ENCODE measurements at regions not wholly inside any gene's neighbourhood (a gene's known extent, or its start where the extent isn't known, plus 50 kb on each side); places are given as distances from the start of the nearest gene placed in this dataset.

DNA sequence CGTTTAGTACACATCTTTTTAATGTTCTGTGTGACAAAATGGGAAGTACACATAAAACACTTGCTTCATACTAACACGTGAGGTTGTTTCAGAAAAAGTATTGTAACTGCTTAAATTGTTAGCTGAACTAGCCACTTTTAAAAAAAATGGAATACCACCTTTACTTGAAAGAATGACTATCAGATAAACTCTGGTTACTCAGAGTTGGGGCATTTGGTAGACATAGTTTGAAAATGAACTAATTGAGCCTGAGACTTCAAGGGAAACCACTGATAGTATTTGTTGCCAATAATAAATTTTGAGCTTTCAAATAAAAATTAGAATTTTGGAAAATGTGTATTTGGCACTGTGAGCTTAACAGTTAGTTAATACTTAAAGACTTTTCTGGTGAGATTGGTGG, 103.0 kb upstream of the FBXO11 start:
- no peak overlapping the region for H3K27ac Mint-ChIP-seq
- no peak for DNase-seq (ENCODE audit: low spot score, unreplicated experiment)
- H3K4me3 Mint-ChIP-seq (ENCODE audit: low read depth): no peak overlapping the region
- no peak for TF ChIP-seq CTCF (IDR thresholded peaks at IDR 0.05; ENCODE audit: unreplicated experiment)
- no peaks in the 10 kb centered on the region for H3K27me3 Mint-ChIP-seq
- no peaks in the 10 kb centered on the region for H3K36me3 Mint-ChIP-seq (ENCODE audit: insufficient read depth)
- no peaks in the 10 kb centered on the region for H3K4me1 Mint-ChIP-seq (ENCODE audit: low read depth)
- H3K9me3 Mint-ChIP-seq (ENCODE audit: low read depth): no peaks in the 10 kb centered on the region

DNA sequence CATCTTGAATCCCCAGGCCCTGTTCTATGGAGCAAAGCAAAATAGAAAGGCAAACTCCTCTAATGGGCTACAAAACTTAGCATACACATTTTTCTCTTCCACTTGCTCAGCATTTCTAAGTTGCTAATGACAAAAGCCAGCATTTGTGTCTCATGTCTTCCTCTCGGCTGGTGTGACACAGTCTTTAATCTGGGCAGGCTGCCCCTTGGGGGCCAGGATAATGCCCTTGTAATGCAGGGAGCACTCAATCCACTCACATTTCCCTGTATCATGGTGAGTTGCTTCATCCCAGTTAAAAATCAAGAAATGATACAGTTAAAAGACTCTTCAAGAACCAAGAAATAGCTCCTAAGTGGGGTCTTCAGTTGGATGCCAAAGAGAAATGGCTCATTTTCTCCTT, 109.1 kb upstream of the FBXO11 start:
- no peaks in the 10 kb centered on the region for H3K27me3 Mint-ChIP-seq
- no peaks in the 10 kb centered on the region for H3K4me1 Mint-ChIP-seq (ENCODE audit: low read depth)
- TF ChIP-seq CTCF (IDR thresholded peaks at IDR 0.05; ENCODE audit: unreplicated experiment): no peak
- no peak overlapping the region for H3K27ac Mint-ChIP-seq
- peaks cover 6% of the 10 kb centered on the region for H3K9me3 Mint-ChIP-seq (ENCODE audit: low read depth)
- DNase-seq (ENCODE audit: low spot score, unreplicated experiment): no peak
- H3K4me3 Mint-ChIP-seq (ENCODE audit: low read depth): no peak overlapping the region
- no peaks in the 10 kb centered on the region for H3K36me3 Mint-ChIP-seq (ENCODE audit: insufficient read depth)

DNA sequence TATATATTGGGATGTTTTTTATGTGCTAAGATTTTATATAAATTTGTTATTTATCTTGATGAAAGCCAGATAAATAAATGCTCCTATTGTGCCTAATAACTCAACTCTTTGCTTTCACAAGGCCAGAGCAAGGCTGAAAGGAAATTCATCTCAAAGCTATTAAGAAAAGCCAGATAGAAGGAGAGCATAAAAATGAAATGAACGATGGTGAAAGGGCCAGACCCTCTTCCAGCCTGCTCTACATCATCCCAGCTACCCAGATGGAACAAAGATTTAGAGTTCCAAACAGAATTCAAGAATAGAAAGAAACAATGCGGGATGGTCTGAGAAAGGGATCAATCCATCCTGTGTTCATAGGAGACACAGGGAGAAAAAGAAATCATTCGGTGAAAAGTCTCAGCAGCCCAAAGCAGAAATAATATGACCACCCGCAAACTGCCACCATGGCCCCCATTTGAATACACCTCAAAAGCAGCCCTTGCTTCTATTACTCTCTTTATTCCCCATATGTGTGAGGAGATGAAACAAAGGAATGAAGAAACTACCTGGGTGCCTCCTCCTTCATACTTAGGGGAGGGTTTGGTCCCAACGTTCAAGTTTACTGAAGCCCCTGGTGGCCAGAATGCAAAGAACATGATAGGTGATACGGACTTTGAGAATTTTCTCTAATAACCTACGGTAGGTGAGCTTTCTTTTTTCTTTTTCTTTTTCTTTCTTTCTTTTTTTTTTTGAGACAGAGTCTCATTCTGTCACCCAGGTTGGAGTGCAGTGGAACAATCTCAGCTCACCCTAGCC, 110.1 kb upstream of the FBXO11 start:
- H3K4me3 Mint-ChIP-seq (ENCODE audit: low read depth): no peak overlapping the region
- H3K9me3 Mint-ChIP-seq (ENCODE audit: low read depth): peaks cover 6% of the 10 kb centered on the region
- no peak for DNase-seq (ENCODE audit: low spot score, unreplicated experiment)
- no peak overlapping the region for H3K27ac Mint-ChIP-seq
- no peaks in the 10 kb centered on the region for H3K36me3 Mint-ChIP-seq (ENCODE audit: insufficient read depth)
- TF ChIP-seq CTCF (IDR thresholded peaks at IDR 0.05; ENCODE audit: unreplicated experiment): peak; percentile 43
- no peaks in the 10 kb centered on the region for H3K27me3 Mint-ChIP-seq
- no peaks in the 10 kb centered on the region for H3K4me1 Mint-ChIP-seq (ENCODE audit: low read depth)

DNA sequence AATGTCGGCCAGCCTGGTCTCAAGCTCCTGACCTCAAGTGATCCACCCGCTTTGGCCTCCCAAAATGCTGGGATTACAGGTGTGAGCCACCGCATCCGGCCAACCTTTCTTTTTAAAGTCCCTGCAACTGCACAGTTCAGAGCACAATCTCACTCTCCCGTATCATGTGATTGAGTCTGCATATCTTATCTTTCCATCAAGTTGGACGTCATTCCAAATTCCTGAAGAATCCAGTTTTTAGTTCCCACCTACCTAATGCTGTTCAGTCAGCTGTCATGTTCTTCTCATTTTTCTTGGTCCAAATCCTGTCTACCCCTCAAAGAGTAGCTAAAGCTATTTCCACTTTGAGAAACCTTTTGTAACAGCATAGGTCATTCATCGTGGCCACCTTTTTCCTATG, 110.8 kb upstream of the FBXO11 start:
- DNase-seq (ENCODE audit: low spot score, unreplicated experiment): no peak
- no peak for TF ChIP-seq CTCF (IDR thresholded peaks at IDR 0.05; ENCODE audit: unreplicated experiment)
- H3K4me3 Mint-ChIP-seq (ENCODE audit: low read depth): no peak overlapping the region
- no peak overlapping the region for H3K27ac Mint-ChIP-seq
- H3K9me3 Mint-ChIP-seq (ENCODE audit: low read depth): peaks cover 6% of the 10 kb centered on the region
- no peaks in the 10 kb centered on the region for H3K36me3 Mint-ChIP-seq (ENCODE audit: insufficient read depth)
- no peaks in the 10 kb centered on the region for H3K4me1 Mint-ChIP-seq (ENCODE audit: low read depth)
- no peaks in the 10 kb centered on the region for H3K27me3 Mint-ChIP-seq

DNA sequence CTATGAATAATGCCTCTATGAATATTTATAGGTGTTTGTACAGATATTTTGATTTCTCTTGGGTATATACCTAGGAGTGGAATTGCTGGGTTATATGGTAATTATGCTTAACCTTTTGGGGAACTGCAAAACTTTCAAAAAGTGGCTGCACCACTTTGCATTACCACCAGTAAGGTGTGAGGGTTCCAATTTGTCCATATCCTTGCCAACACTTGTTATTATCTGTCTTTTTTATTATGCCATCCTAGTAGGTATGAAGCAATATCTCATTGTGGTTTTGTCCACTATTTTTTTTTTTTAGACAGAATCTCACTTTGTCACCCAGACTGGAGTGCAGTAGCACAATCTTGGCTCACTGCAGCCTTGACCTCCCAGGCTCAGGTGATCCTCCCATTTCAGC, 112.2 kb upstream of the FBXO11 start:
- peaks cover 6% of the 10 kb centered on the region for H3K9me3 Mint-ChIP-seq (ENCODE audit: low read depth)
- DNase-seq (ENCODE audit: low spot score, unreplicated experiment): no peak
- no peaks in the 10 kb centered on the region for H3K27me3 Mint-ChIP-seq
- no peaks in the 10 kb centered on the region for H3K4me1 Mint-ChIP-seq (ENCODE audit: low read depth)
- H3K36me3 Mint-ChIP-seq (ENCODE audit: insufficient read depth): no peaks in the 10 kb centered on the region
- no peak overlapping the region for H3K27ac Mint-ChIP-seq
- no peak for TF ChIP-seq CTCF (IDR thresholded peaks at IDR 0.05; ENCODE audit: unreplicated experiment)
- no peak overlapping the region for H3K4me3 Mint-ChIP-seq (ENCODE audit: low read depth)
